NCI-H2081 (cell line): ENCODE measurements at regions not wholly inside any gene's neighbourhood (a gene's known extent, or its start where the extent isn't known, plus 50 kb on each side); places are given as distances from the start of the nearest gene placed in this dataset.
A peak's percentile ranks its signal among the peaks of the same experiment; 100 is the strongest.

ENCODE experiments used
- DNase-seq, 2 experiments: peaks; one replicate each; lab custom pipeline; 2025; lab: John Stamatoyannopoulos, UW

- DNase-seq = peak in 1 of 2 experiments; percentile 11
Observed at GRCh38 chr2:16900405-16901025, 234.9 kb upstream of the CYRIA start.

GRCh38 chr2:16899958-16900357, 234.3 kb upstream of the CYRIA start:
- DNase-seq = no peak

GRCh38 chr2:16890081-16890480, 224.4 kb upstream of the CYRIA start:
- no peak for DNase-seq

GRCh38 chr2:16885027-16885426, 219.4 kb upstream of the CYRIA start:
- DNase-seq = no peak

- DNase-seq = peak in 1 of 2 experiments; percentile 36
Observed at GRCh38 chr2:16882706-16883105, 217.1 kb upstream of the CYRIA start.

GRCh38 chr2:16881122-16881521, 215.5 kb upstream of the CYRIA start:
- no peak for DNase-seq

GRCh38 chr2:16871411-16871810, 205.8 kb upstream of the CYRIA start:
- DNase-seq = no peak

- no peak for DNase-seq
Observed at GRCh38 chr2:16870491-16871076, 204.9 kb upstream of the CYRIA start.

- no peak for DNase-seq
Observed at GRCh38 chr2:16869711-16870110, 204.1 kb upstream of the CYRIA start.

- no peak for DNase-seq
Observed at GRCh38 chr2:16862471-16862870, 196.8 kb upstream of the CYRIA start.

GRCh38 chr2:16861530-16861929, 195.9 kb upstream of the CYRIA start:
- no peak for DNase-seq

GRCh38 chr2:16861111-16861510, 195.5 kb upstream of the CYRIA start:
- DNase-seq = no peak

- no peak for DNase-seq
Observed at GRCh38 chr2:16860627-16861026, 195.0 kb upstream of the CYRIA start.

- no peak for DNase-seq
Observed at GRCh38 chr2:16855183-16855582, 189.5 kb upstream of the CYRIA start.

GRCh38 chr2:16853088-16853487, 187.5 kb upstream of the CYRIA start:
- DNase-seq = no peak

- DNase-seq = no peak
Observed at GRCh38 chr2:16852651-16853050, 187.0 kb upstream of the CYRIA start.

GRCh38 chr2:16851126-16851525, 185.5 kb upstream of the CYRIA start:
- DNase-seq = no peak

GRCh38 chr2:16840496-16841172, 175.0 kb upstream of the CYRIA start:
- no peak for DNase-seq

- DNase-seq = no peak
Observed at GRCh38 chr2:16832910-16833309, 167.3 kb upstream of the CYRIA start.

GRCh38 chr2:16828828-16829160, 163.2 kb upstream of the CYRIA start:
- no peak for DNase-seq

GRCh38 chr2:16828044-16828827, 162.6 kb upstream of the CYRIA start:
- no peak for DNase-seq

GRCh38 chr2:16824472-16824871, 158.8 kb upstream of the CYRIA start:
- no peak for DNase-seq

- peak; percentile 17 to 68 for DNase-seq
Observed at GRCh38 chr2:16821692-16822091, 156.1 kb upstream of the CYRIA start.
